ENCODE measurements at regions not wholly inside any gene's neighbourhood (a gene's known extent, or its start where the extent isn't known, plus 50 kb on each side); places are given as distances from the start of the nearest gene placed in this dataset.

GRCh38 chr4:187433141-187433540, 562.4 kb upstream of the ZFP42 start:
- Histone ChIP-seq H2BK120ac (ENCODE audit: low read depth, low read length, poor library complexity, severe bottlenecking) (no peak overlapping the region), H3K27me3 (ENCODE audit: insufficient read depth, low read length) (no peaks in the 10 kb centered on the region), H4K5ac (ENCODE audit: insufficient read length, low read depth, low read length) (no peak overlapping the region), H3K79me1 (ENCODE audit: insufficient read depth, low read depth, low read length, poor library complexity, severe bottlenecking) (no peaks in the 10 kb centered on the region), H3K4me1 (ENCODE audit: insufficient read depth, low read length) (no peaks in the 10 kb centered on the region), H4K8ac (replicated peaks; ENCODE audit: insufficient read length, low read depth, low read length) (no peak overlapping the region), H3K79me2 (ENCODE audit: insufficient read depth, low read length) (no peaks in the 10 kb centered on the region), H2BK5ac (ENCODE audit: insufficient read length, low read length) (no peak overlapping the region), H3K14ac (ENCODE audit: insufficient read depth, low read length) (no peak overlapping the region), H3K18ac (ENCODE audit: insufficient read length, low read depth, low read length) (no peak overlapping the region), H3K23ac (ENCODE audit: insufficient read length, low read depth, low read length) (no peak overlapping the region), H4K91ac (ENCODE audit: insufficient read length, low read depth, low read length) (no peak overlapping the region), H3T11ph (ENCODE audit: low read length) (no peak overlapping the region), H2BK12ac (ENCODE audit: insufficient read length, low read depth, low read length) (no peak overlapping the region), H3K4ac (ENCODE audit: low read depth, low read length) (no peak overlapping the region), H3K56ac (ENCODE audit: insufficient read length, low read depth, low read length) (no peak overlapping the region), H3K9me3 (ENCODE audit: control insufficient read depth, low read depth, low read length) (no peaks in the 10 kb centered on the region), H2AK5ac (ENCODE audit: insufficient read length, low read length) (no peak overlapping the region), H2BK15ac (ENCODE audit: low read depth, low read length) (no peak overlapping the region), H3K27ac (ENCODE audit: insufficient read length, low read depth, low read length) (no peak overlapping the region), H3K23me2 (ENCODE audit: insufficient read length, low read depth, low read length, poor library complexity, severe bottlenecking) (no peaks in the 10 kb centered on the region), H2AFZ (ENCODE audit: low read length) (no peak overlapping the region), H2BK20ac (ENCODE audit: low read depth, low read length, poor library complexity, severe bottlenecking) (no peak overlapping the region), H3K4me2 (ENCODE audit: insufficient read depth, insufficient read length, low read length) (no peak overlapping the region), H4K20me1 (ENCODE audit: control insufficient read depth, insufficient read depth, insufficient read length) (no peaks in the 10 kb centered on the region), H3K9ac (ENCODE audit: extremely low read depth, insufficient read length, low read length) (no peak overlapping the region)
- no CpG with 5 or more reads among the region's 4 CpGs for WGBS (ENCODE audit: extremely low coverage, insufficient read length, low lambda C conversion rate)
- DNase-seq = no peak
- Mint-ChIP-seq H3K4me1 (no peaks in the 10 kb centered on the region), H3K27ac (peak overlapping the region in 1 of 3 experiments; percentile 19; a peak in 1 of 7 replicates), H3K9me3 (peaks cover 8 to 12% of the 10 kb centered on the region in 2 experiments; a peak in 4 of 5 replicates), H3K4me3 (no peak overlapping the region), H3K27me3 (ENCODE audit: low read depth) (no peaks in the 10 kb centered on the region; the same call in 1 of the 2 replicates), H3K36me3 (ENCODE audit: insufficient read depth in 1 of 3, low read depth in 3 of 3) (peaks cover 3 to 6% (median 5%) of the 10 kb centered on the region in 3 experiments; a peak in 5 of 7 replicates)
- TF ChIP-seq CTCF (conservative IDR thresholded peaks at IDR 0.05) = no peak
